Muscle of back (tissue), 3 donors: ENCODE measurements at regions not wholly inside any gene's neighbourhood (a gene's known extent, or its start where the extent isn't known, plus 50 kb on each side); places are given as distances from the start of the nearest gene placed in this dataset.
"Not testable (repeated sequence)": the region's sequence is repeated elsewhere in the genome, so short reads cannot be mapped to it uniquely, and the experiment has no call there.

Source experiments
- DNase-seq, 3 donors: peaks; one replicate each; pipeline versions ENCODE4 v3.0.0 to v3.0.0-alpha.2; 2013

DNA sequence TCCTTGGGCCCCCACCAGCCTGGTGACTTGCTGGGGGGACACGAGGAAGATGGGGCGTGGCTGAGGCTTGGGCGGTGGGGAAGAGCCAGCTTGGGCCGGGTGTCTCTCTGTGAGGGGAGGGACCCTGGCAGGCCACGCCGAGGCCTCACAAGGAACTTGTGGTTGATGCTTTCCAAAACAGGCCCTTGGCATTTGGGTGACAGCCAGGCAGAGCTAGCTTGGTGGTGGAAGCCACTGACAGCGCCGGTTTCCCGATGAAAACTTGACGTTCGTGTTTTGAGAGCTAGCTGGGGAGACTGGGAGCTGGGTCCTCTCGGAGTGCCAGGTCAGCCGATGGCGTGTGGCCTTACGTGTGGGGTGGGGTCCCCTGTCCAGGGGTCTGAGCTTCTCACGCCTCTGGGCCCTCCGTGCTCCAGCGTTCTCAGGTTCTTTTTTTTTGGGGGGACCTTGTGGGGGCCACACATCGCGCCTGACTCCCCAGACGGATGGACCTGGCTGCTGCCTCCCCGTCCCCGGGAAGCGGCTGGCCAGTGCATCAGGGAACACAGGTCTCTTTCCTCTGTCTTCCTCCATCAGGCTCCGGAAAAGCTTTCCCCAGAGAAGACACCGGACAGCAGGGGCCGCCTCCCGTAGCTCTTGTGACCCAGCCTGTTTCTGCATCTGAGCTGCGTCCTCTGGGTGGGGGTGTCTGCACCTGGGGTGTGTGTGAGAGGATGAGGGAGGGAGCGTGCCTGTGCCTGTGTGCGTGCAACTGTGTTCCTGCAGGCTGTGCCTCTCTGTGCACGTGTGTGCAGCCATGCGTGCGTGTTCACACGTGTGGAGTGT, 129.3 kb upstream of the LPCAT1 start:
- no peak for DNase-seq

DNA sequence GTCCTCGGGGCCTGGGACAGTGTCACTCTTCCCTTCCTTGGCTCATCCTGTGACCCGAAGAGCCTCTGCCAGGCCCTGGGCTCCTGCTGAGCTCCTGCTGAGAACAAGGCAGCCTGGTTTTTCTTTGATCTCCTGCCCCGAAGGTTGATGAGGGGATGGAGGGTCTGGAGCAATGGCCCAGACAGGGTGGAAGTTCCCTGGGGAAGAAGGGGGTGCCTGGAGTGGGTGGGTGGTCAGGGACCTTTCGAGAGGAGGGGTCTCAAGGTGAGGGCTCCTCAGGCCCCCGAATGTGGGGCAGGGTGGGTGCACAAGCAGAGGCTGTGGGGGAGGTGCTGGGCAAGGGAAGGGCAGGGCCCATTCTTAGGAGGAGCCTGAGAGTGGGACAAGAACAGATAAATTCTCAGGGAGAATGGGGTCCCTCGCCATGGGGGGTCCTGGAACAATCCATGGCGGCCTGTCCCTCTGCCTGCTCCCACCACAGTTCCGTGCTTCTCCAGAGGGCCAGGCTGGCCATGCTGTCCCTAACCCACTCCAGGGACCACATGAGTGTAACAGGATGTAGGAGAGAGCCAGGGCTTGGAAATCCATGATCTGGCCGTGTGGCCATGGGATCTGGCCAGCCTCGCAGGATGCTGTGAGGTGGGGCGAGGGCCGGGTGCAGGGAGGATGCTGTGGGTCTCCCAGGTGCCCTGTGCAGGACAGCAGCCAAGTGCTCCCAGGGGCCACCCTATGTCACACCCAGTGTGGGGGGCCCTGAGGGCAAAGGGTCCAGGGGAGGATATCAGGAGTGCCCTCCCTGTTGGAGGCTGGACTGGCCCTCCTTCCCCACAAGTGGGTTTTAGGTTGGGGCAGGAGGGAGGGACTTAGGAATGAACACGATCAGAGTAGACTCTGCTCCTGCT, 128.5 kb upstream of the LPCAT1 start:
- no peak for DNase-seq

DNA sequence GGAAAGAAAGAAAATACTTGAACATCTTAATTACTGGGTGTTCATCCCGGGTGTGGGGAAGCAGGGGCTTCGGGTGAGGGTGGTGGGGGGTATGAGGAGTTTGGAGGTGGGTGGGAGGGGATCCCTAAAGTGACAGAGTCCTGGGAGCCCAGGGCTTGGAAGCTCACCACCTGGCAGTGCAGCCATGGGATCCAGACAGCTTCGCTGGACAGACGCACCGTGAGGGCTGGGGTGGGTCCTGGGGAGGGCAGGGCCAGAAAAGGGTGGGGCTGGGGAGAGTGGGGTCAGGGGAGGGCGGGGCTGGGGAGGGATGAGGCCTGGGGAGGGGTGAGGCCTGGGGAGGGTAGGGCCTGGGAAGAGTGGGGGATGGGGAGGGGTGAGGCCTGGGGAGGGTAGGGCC, 127.5 kb upstream of the LPCAT1 start:
- no peak for DNase-seq

DNA sequence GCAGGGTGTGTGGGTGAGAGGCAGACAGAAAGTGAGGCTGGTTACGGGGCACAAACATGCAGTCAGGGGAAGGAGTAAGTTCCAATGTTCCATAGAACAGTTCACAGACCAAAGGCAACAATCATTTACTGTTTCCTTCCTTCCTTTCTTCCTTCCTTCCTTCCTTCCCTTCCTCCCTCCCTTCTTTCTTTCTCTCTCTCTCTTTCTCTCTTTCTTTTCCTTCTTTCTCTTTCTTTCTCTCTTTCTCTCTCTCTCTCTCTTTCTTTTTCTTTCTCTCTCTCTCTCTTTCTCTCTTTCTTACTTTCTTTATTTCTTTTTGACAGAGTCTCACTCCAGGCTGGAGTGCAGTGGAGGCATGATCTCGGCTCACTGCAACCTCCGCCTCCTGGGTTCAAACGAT, 125.8 kb upstream of the LPCAT1 start:
- no peak for DNase-seq

DNA sequence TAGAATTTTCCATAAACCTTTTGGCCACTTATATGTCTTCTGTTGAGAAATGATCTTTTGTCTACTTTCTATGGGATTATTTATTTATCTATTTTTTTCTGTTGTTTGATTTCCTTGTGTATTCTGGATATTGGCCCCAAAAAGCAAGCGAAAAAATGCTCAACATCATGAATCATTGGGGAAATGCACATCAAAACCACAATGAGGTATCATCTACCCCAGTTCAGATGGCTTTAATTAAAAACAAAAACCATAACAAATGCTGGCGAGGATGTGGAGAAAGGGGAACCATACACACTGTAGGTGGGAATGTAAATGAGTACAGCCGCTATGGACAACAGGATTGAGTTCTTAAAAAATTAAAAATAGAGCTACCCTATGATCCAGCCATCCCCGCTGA, 125.0 kb upstream of the LPCAT1 start:
- peak in 1 of 3 donors; percentile 17 for DNase-seq

DNA sequence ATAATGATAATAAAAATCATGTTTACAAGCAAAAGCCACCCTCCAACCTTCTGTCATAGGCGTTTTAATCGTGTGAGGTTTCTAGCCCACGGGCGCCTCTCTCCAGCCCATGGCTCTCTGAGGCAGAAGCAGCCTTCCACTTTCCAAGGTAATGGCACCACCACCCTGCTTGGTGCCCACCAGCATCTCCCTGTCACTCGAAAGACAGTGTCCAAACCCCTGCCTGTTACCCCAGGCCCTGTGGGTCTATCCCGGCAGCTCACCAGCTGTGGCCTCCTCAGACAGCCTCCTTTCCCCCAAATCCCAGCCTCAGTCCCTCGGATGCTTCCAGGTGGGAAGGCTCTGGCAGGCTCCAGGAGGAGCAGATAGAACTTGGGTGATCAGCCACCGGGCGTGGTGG, 123.8 kb upstream of the LPCAT1 start:
- DNase-seq: no peak

DNA sequence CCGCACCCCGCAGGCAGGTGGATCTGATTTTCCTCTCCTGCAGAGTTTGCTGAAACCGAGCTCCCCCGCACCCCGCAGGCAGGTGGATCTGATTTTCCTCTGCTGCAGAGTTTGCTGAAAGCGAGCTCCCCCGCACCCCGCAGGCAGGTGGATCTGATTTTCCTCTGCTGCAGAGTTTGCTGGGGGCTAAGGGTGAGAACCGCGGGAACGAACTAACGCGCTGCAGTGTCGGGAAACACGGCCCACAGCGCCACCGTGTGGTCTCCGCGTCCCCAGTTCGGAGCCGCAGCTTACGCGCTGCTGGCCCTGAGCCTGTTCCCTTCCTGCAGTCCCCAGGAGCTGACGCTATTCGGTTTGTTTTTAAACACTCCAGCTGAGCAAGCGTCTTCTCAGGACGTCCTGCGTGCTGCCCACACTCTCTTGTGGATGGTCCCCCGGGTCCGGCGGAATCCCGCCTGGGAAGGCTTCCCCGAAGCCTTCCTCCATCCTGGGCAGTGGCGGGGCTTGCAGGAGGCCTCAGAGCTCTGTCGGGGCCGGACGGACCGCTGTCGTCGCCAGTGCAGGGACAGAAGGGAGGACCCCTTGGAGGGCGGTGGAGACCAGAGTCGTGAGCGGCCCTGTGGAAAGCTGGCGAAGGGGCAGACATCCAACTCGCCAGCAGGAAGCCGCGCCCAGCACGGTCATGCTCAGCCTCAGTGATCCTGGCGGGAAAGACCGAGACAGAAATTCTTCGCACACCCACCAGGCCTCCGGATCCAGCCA, 121.2 kb upstream of the LPCAT1 start:
- peak; percentile 76 to 94 (median 92) for DNase-seq

DNA sequence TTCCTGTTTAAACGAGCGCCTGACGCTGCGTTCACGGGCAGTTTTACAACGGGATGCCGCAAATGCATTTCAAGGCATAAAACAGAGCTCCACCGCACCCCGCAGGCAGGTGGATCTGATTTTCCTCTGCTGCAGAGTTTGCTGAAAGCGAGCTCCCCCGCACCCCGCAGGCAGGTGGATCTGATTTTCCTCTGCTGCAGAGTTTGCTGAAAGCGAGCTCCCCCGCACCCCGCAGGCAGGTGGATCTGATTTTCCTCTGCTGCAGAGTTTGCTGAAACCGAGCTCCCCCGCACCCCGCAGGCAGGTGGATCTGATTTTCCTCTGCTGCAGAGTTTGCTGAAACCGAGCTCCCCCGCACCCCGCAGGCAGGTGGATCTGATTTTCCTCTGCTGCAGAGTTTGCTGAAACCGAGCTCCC, 120.6 kb upstream of the LPCAT1 start:
- not testable (repeated sequence) for DNase-seq

DNA sequence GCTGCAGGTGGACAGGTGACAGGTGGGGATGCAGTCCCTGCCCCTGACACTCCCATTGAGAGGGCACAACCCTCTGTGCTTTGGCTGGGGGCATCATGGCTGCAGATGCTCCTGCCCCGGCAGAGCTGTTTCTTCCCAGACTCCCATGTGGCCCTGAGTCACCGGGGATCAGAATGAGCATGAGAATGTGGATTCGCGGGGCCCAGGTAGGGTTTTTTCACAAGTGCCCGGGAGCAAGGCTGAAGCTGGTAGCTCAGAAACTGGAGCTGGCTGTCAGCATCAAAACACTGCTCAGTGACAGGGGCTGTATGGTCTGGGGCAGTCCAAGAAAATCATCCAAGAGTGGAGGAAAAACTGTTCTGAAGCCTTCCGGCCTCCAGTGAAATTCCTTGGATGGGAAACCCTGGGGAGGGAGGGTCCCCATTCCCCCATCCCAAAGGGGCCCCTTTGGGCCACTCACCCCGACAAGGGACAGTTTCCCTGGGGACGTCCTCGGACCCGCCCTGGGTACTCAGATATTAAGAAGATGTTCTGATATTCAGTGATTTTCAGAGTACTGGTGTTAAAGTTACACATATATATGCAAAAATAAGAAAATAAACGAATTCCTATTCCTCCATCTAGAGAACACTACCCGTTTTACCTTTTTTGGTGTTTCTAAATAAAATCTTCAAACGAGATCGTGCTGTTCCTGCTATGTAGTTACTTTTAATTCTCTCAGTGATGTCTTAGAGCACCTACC, 120.1 kb upstream of the LPCAT1 start:
- DNase-seq: no peak

DNA sequence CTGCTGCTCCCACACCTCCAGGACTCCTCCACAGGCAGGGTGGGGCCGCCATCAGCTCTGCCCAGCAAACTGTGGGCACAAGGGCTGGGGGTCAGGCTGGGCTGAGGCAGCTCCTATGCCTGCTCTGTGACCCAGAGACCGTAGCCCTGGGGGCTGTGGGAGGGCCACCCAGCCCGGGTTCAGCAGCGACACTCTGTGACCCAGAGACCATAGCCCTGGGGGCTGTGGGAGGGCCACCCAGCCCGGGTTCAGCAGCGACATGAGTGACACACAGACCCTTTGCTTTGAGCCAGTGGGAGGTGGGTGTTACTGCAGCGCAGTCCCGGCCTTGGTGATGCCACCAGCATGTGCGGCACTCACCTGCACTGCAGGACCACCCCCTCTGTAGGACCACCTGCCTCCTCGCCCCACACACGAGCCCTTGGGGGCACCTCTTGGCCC, 118.9 kb upstream of the LPCAT1 start:
- DNase-seq: no peak

DNA sequence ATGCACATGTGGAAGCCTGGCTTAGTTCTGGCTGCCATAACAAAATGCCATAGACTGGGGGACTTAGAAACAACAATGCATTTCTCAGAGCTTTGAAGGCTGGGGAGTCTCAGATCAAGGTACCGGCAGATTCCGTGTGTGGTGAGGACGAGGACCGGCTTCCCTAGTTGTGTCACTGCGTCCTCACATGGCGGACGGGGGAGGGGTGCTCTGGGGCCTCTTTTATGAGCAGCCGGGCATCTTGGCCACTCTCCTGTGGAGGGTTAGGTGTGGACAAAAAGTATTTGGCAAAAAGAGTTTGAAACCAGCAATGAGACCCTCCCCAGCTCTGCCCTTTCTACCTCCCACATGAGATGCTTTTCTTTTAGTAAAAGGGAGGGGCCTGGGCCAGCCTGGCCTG, 118.5 kb upstream of the LPCAT1 start:
- no peak for DNase-seq

DNA sequence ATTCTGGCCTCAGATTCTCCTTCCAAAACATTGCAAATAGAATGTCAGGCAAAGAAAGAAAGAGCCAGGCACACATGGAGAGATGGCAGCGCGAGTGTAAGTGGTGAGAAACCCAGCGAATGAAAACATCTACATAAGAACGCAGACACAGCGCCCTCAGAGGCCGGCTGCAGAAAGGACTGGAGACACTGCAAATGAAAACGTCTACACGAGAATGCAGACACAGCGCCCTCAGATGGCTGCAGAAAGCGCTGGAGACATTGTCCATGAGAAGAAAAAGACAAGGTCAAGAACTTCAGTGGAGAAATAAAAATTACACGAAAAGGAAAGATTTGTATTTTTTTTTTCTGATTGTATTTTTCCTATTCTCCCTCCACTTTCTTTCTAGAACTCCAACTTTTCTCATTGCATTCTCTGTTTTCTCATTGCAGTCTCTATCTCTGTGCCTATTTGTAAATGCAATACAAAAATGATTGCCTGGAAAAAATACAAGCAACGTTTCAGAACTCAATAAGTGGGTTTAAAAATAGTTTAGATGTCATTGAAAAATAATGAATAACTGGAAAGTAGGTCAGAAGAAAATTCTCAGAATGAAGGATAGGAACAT, 117.9 kb upstream of the LPCAT1 start:
- peak; percentile 75 to 88 (median 80) for DNase-seq

DNA sequence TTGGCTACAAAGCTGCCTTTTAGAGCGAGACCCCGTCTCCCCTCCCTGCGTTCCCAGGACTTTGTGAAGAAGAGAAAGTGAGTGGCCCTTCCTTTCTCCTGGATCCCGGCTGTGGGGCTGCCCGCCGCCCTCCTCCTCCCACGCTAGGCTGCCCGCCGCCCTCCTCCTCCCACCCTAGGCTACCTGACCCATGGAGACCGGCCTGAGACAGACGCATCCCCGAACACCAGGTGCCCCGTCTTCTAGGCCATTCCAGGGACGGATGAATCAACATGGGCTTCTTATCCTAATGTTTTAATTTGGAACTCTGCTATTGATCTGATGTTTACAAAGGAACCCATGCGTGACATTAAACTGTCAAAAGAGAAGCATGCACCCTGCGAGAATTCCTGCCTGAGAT, 117.3 kb upstream of the LPCAT1 start:
- no peak for DNase-seq

DNA sequence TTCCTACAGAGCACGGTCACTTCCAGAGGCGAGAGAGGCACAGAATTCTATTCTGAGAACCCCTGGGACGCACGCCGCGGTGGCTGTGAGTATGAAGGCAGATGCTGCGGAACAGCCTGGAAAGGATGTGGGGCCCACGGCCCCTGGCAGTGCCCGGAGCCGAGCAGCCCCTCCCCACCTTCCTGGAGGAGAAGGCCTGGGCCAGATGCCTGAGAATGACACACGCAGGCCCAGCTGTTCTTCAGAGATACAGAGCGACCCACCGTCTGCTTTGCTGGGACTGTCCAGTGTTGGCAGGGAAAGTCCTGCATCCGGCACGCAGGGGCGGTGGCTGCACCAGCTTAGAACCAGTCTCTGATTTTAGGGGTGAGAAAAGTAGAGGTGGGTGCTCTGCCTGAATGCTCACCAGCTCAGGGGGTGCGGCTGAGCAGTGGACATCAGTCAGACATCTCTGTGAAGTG, 116.7 kb upstream of the LPCAT1 start:
- peak in 1 of 3 donors; percentile 47 for DNase-seq

DNA sequence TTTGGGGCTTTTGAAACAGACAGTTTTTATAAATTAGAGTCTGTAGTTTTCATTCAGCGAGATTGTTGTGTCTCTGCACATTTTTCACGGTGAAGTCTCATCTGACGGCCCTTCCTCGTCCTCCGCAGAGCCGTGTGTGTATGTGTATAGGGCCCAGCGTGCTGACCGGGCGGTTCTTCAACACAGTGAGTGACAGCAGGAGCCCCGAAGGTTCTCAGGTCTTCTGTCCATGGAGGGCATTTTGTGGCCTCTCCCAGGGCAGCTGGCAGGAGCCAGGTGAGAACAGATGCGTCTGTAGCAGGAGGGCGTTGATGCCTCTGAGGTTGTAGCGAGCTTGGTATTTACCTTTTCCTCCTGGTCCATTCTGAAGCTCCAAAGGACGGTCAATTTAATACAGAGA, 116.0 kb upstream of the LPCAT1 start:
- no peak for DNase-seq

DNA sequence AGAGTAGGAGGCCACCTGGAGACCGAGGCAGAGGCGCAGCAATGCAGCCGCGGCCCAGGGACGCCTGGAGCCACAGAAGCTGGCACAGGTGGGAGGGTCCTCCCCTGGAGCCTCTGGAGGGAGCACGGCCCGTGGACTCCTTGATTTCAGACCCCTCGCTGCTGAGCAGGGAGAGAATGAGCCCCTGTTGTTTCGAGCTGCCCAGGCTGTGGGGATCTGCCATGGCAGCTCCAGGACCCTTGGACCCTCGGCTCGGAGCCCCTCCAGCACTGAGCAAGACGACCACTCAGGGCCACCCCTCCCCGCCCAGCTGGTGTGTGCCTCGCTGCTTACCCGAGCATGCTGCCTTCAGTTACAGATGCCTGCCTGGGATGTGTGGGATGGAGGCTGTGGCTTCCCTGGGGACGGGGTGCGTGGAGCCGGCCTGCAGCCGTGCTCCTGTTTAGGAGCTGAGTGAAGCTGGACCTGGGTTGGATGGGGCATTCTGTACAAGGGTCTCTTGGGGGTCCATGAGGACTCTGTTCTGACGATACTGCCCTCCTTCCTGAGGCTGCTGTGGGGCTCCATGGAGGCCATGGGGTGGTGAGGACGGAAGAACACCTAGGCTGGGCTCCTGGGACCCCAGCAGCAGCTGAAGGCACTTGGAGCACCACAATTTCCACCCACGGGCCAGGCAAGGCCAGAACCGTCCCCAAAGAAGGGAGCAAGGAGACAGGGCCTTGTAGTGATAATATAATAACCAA, 115.1 kb upstream of the LPCAT1 start:
- no peak for DNase-seq

DNA sequence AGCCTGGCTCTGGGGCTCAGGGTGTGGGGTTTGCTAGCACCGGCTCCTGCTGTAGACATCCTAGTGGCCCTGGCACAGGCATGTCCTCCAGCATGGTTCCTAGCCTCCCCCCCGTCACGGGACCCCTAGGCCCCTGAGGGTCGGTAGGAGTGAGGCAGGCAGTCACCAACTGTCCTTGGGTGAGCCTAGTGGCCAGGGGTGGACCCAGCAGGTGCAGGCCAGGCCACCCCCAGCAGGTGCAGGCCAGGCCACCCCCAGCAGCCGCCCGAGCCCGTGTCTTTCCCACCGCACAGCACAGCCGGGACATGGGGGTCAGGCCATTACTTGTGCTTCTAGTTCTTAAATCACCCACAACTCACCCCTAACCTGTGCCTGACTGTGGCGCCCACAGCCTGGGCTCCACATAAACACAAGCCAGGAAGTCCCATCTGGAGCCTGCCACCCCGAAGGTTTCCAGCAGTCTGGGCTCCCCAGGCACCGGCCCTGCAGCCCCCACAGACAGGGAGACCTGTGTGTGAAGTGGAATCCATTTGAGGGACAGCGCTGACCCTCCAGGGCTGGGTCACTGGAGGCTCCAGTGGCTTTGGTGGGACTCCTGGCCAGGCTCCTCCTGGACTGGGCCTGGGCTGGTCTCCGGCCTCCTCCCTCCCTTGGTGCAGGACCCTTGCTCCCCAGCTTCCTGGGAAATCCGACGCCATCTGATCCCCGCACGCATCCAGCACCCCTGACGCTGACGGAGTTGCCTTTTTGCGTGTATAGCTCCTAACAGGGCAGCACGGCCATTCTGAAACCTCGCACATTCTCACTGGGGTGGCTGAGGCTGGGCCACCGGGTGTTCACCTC, 114.1 kb upstream of the LPCAT1 start:
- DNase-seq: no peak

DNA sequence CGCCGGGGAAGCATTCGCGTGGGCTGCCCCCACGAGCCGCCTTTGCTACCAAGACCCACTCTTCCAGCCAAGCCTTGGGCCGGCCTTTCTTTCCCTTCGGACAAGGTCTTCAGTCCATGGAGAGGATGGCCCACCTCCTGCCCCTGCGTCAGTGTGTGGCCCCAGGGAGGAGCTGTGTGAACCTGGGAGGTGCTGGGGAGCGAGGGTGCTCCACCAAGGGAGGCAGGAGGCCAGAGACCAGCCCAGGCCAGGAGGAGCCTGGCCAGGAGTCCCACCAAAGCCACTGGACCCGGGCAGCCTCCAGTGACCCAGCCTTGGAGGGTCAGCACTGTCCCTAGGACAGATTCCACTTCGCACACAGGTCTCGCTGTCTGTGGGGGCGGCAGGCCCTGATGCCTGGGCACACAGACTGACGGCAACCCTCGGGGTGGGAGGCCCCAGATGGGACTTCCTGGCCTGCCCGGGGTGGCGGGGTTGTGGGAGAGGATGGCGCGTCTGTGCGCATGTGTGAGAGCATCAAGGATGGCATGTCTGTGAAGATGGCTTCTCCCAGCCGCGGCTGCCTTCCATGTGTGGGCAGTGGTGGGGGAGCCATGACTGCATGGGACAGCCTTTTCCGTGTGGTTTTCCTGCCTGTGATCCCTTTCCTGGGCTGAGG, 113.3 kb upstream of the LPCAT1 start:
- DNase-seq: no peak
